ENCODE measurements at regions not wholly inside any gene's neighbourhood (a gene's known extent, or its start where the extent isn't known, plus 50 kb on each side); places are given as distances from the start of the nearest gene placed in this dataset.
"Not testable (repeated sequence)": the region's sequence is repeated elsewhere in the genome, so short reads cannot be mapped to it uniquely, and the experiment has no call there.

- no peak overlapping the region for H3K27ac Mint-ChIP-seq
- no peaks in the 10 kb centered on the region for H3K4me1 Mint-ChIP-seq (ENCODE audit: low read depth in 2 of 2)
- H3K4me3 Mint-ChIP-seq, result no peak overlapping the region
- no peak for ATAC-seq (replicated peaks)
- no peaks in the 10 kb centered on the region for H3K9me3 Mint-ChIP-seq
- no peaks in the 10 kb centered on the region for H3K36me3 Mint-ChIP-seq (ENCODE audit: insufficient read depth)
- peaks cover 27 to 38% of the 10 kb centered on the region in 2 donors for H3K27me3 Mint-ChIP-seq
- no peak for DNase-seq
Observed at GRCh38 chr4:26008737-26009136, 94.7 kb downstream of the SMIM20 start.

GRCh38 chr4:26009502-26009901 lies 95.5 kb downstream of the SMIM20 start:
- H3K4me1 Mint-ChIP-seq (ENCODE audit: low read depth in 2 of 2), result no peaks in the 10 kb centered on the region
- no peaks in the 10 kb centered on the region for H3K36me3 Mint-ChIP-seq (ENCODE audit: insufficient read depth)
- no peak overlapping the region for H3K4me3 Mint-ChIP-seq
- DNase-seq (no peak), ATAC-seq (replicated peaks) (no peak)
- no peaks in the 10 kb centered on the region for H3K9me3 Mint-ChIP-seq
- no peak overlapping the region for H3K27ac Mint-ChIP-seq
- peaks cover 34 to 44% of the 10 kb centered on the region in 2 donors for H3K27me3 Mint-ChIP-seq

- no peaks in the 10 kb centered on the region for H3K9me3 Mint-ChIP-seq
- ATAC-seq (replicated peaks) (no peak), DNase-seq (no peak)
- H3K36me3 Mint-ChIP-seq (ENCODE audit: insufficient read depth), result no peaks in the 10 kb centered on the region
- peaks cover 42 to 52% of the 10 kb centered on the region in 2 donors for H3K27me3 Mint-ChIP-seq
- no peak overlapping the region for H3K4me3 Mint-ChIP-seq
- H3K4me1 Mint-ChIP-seq (ENCODE audit: low read depth in 2 of 2), result no peaks in the 10 kb centered on the region
- H3K27ac Mint-ChIP-seq, result no peak overlapping the region
Observed at GRCh38 chr4:26010304-26010703, 96.3 kb downstream of the SMIM20 start.

- Mint-ChIP-seq H3K9me3 (no peaks in the 10 kb centered on the region), H3K4me1 (ENCODE audit: low read depth in 2 of 2) (no peaks in the 10 kb centered on the region), H3K36me3 (ENCODE audit: insufficient read depth) (no peaks in the 10 kb centered on the region), H3K4me3 (no peak overlapping the region), H3K27me3 (peaks cover 43 to 46% of the 10 kb centered on the region in 2 donors), H3K27ac (no peak overlapping the region)
- ATAC-seq (replicated peaks) (no peak), DNase-seq (no peak)
Observed at GRCh38 chr4:26013629-26014028, 99.6 kb downstream of the SMIM20 start.

GRCh38 chr4:26015133-26015651 lies 101.2 kb downstream of the SMIM20 start:
- no peak overlapping the region for H3K27ac Mint-ChIP-seq
- H3K4me1 Mint-ChIP-seq (ENCODE audit: low read depth in 2 of 2), result peaks cover 0 to 2% of the 10 kb centered on the region in 2 donors
- ATAC-seq (replicated peaks), result no peak
- DNase-seq, result no peak
- no peaks in the 10 kb centered on the region for H3K36me3 Mint-ChIP-seq (ENCODE audit: insufficient read depth)
- peaks cover 41 to 52% of the 10 kb centered on the region in 2 donors for H3K27me3 Mint-ChIP-seq
- no peaks in the 10 kb centered on the region for H3K9me3 Mint-ChIP-seq
- no peak overlapping the region for H3K4me3 Mint-ChIP-seq

GRCh38 chr4:26015906-26016305 lies 101.9 kb downstream of the SMIM20 start:
- Mint-ChIP-seq H3K4me1 (ENCODE audit: low read depth in 2 of 2) (peaks cover 0 to 2% of the 10 kb centered on the region in 2 donors), H3K27me3 (peaks cover 36 to 55% of the 10 kb centered on the region in 2 donors), H3K9me3 (no peaks in the 10 kb centered on the region), H3K27ac (no peak overlapping the region), H3K36me3 (ENCODE audit: insufficient read depth) (no peaks in the 10 kb centered on the region), H3K4me3 (no peak overlapping the region)
- no peak for ATAC-seq (replicated peaks)
- DNase-seq, result no peak

- no peak overlapping the region for H3K4me3 Mint-ChIP-seq
- ATAC-seq (replicated peaks) (no peak), DNase-seq (no peak)
- H3K9me3 Mint-ChIP-seq, result no peaks in the 10 kb centered on the region
- no peak overlapping the region for H3K27ac Mint-ChIP-seq
- H3K4me1 Mint-ChIP-seq (ENCODE audit: low read depth in 2 of 2), result peaks cover 0 to 2% of the 10 kb centered on the region in 2 donors
- peaks cover 39 to 56% of the 10 kb centered on the region in 2 donors for H3K27me3 Mint-ChIP-seq
- H3K36me3 Mint-ChIP-seq (ENCODE audit: insufficient read depth), result no peaks in the 10 kb centered on the region
Observed at GRCh38 chr4:26017531-26017930, 103.5 kb downstream of the SMIM20 start.

- H3K36me3 Mint-ChIP-seq (ENCODE audit: insufficient read depth); H3K9me3 Mint-ChIP-seq; H3K27ac Mint-ChIP-seq; DNase-seq; H3K4me3 Mint-ChIP-seq; H3K4me1 Mint-ChIP-seq (ENCODE audit: low read depth in 2 of 2); ATAC-seq (replicated peaks): not testable (repeated sequence)
- H3K27me3 Mint-ChIP-seq, result peaks cover 33 to 55% of the 10 kb centered on the region in 2 donors
Observed at GRCh38 chr4:26017961-26018700, 104.1 kb downstream of the SMIM20 start.

- H3K27ac Mint-ChIP-seq, result peak overlapping the region in 1 of 2 donors; percentile 76
- no peaks in the 10 kb centered on the region for H3K36me3 Mint-ChIP-seq (ENCODE audit: insufficient read depth)
- H3K9me3 Mint-ChIP-seq, result no peaks in the 10 kb centered on the region
- H3K4me1 Mint-ChIP-seq (ENCODE audit: low read depth in 2 of 2), result peaks cover 0 to 2% of the 10 kb centered on the region in 2 donors
- peaks cover 16 to 43% of the 10 kb centered on the region in 2 donors for H3K27me3 Mint-ChIP-seq
- ATAC-seq (replicated peaks) (peak; percentile 47), DNase-seq (no peak)
- peak overlapping the region; percentile 20 to 61 for H3K4me3 Mint-ChIP-seq
Observed at GRCh38 chr4:26020083-26020668, 106.2 kb downstream of the SMIM20 start.

GRCh38 chr4:26020881-26021280 lies 106.9 kb downstream of the SMIM20 start:
- no peak for DNase-seq
- H3K4me3 Mint-ChIP-seq, result no peak overlapping the region
- H3K27ac Mint-ChIP-seq, result no peak overlapping the region
- H3K27me3 Mint-ChIP-seq, result peaks cover 13 to 38% of the 10 kb centered on the region in 2 donors
- H3K36me3 Mint-ChIP-seq (ENCODE audit: insufficient read depth), result no peaks in the 10 kb centered on the region
- H3K9me3 Mint-ChIP-seq, result no peaks in the 10 kb centered on the region
- peaks cover 0 to 2% of the 10 kb centered on the region in 2 donors for H3K4me1 Mint-ChIP-seq (ENCODE audit: low read depth in 2 of 2)
- ATAC-seq (replicated peaks), result no peak

- peaks cover 13 to 38% of the 10 kb centered on the region in 2 donors for H3K27me3 Mint-ChIP-seq
- H3K4me3 Mint-ChIP-seq, result no peak overlapping the region
- no peak overlapping the region for H3K27ac Mint-ChIP-seq
- no peak for ATAC-seq (replicated peaks)
- DNase-seq, result no peak
- H3K4me1 Mint-ChIP-seq (ENCODE audit: low read depth in 2 of 2), result peaks cover 0 to 2% of the 10 kb centered on the region in 2 donors
- no peaks in the 10 kb centered on the region for H3K36me3 Mint-ChIP-seq (ENCODE audit: insufficient read depth)
- H3K9me3 Mint-ChIP-seq, result no peaks in the 10 kb centered on the region
Observed at GRCh38 chr4:26021417-26022345, 107.7 kb downstream of the SMIM20 start.

GRCh38 chr4:26022346-26023202 lies 108.6 kb downstream of the SMIM20 start:
- Mint-ChIP-seq H3K4me1 (ENCODE audit: low read depth in 2 of 2) (peaks cover 0 to 2% of the 10 kb centered on the region in 2 donors), H3K9me3 (no peaks in the 10 kb centered on the region), H3K27ac (no peak overlapping the region), H3K27me3 (peaks cover 13 to 44% of the 10 kb centered on the region in 2 donors), H3K36me3 (ENCODE audit: insufficient read depth) (no peaks in the 10 kb centered on the region), H3K4me3 (no peak overlapping the region)
- ATAC-seq (replicated peaks) (no peak), DNase-seq (no peak)
